ENCODE measurements at regions not wholly inside any gene's neighbourhood (a gene's known extent, or its start where the extent isn't known, plus 50 kb on each side); places are given as distances from the start of the nearest gene placed in this dataset.

- no peak for DNase-seq (ENCODE audit: low spot score)
These were observed 1303.9 kb upstream of the PIK3C3 start for GRCh38 chr18:40651163-40651562.

- no peak for DNase-seq (ENCODE audit: low spot score)
These were observed 1312.3 kb upstream of the PIK3C3 start for GRCh38 chr18:40642692-40643229.

GRCh38 chr18:40631319-40631718 lies 1323.7 kb upstream of the PIK3C3 start:
- DNase-seq (ENCODE audit: low spot score): no peak

- no peak for DNase-seq (ENCODE audit: low spot score)
These were observed 1324.5 kb upstream of the PIK3C3 start for GRCh38 chr18:40630496-40630895.

- no peak for DNase-seq (ENCODE audit: low spot score)
These were observed 1330.1 kb upstream of the PIK3C3 start for GRCh38 chr18:40624959-40625358.

- DNase-seq (ENCODE audit: low spot score): no peak
These were observed 1341.3 kb upstream of the PIK3C3 start for GRCh38 chr18:40613721-40614120.

- no peak for DNase-seq (ENCODE audit: low spot score)
These were observed 1342.7 kb upstream of the PIK3C3 start for GRCh38 chr18:40612356-40612755.

GRCh38 chr18:40608226-40608625 lies 1346.8 kb upstream of the PIK3C3 start:
- DNase-seq (ENCODE audit: low spot score): no peak

- no peak for DNase-seq (ENCODE audit: low spot score)
These were observed 1347.4 kb upstream of the PIK3C3 start for GRCh38 chr18:40607542-40608148.

- no peak for DNase-seq (ENCODE audit: low spot score)
These were observed 1348.0 kb upstream of the PIK3C3 start for GRCh38 chr18:40606996-40607395.

GRCh38 chr18:40583671-40584070 lies 1371.4 kb upstream of the PIK3C3 start:
- DNase-seq (ENCODE audit: low spot score): no peak

GRCh38 chr18:40582105-40582504 lies 1372.9 kb upstream of the PIK3C3 start:
- no peak for DNase-seq (ENCODE audit: low spot score)

- no peak for DNase-seq (ENCODE audit: low spot score)
These were observed 1377.1 kb upstream of the PIK3C3 start for GRCh38 chr18:40577981-40578365.

GRCh38 chr18:40577239-40577980 lies 1377.6 kb upstream of the PIK3C3 start:
- no peak for DNase-seq (ENCODE audit: low spot score)

GRCh38 chr18:40576507-40577115 lies 1378.4 kb upstream of the PIK3C3 start:
- DNase-seq (ENCODE audit: low spot score): no peak

GRCh38 chr18:40570615-40571014 lies 1384.4 kb upstream of the PIK3C3 start:
- DNase-seq (ENCODE audit: low spot score): no peak

- no peak for DNase-seq (ENCODE audit: low spot score)
These were observed 1385.4 kb upstream of the PIK3C3 start for GRCh38 chr18:40569605-40570004.

GRCh38 chr18:40566510-40566844 lies 1388.6 kb upstream of the PIK3C3 start:
- no peak for DNase-seq (ENCODE audit: low spot score)

GRCh38 chr18:40565805-40566509 lies 1389.1 kb upstream of the PIK3C3 start:
- DNase-seq (ENCODE audit: low spot score): no peak

GRCh38 chr18:40559556-40559955 lies 1395.5 kb upstream of the PIK3C3 start:
- no peak for DNase-seq (ENCODE audit: low spot score)

GRCh38 chr18:40558706-40559392 lies 1396.2 kb upstream of the PIK3C3 start:
- no peak for DNase-seq (ENCODE audit: low spot score)

- DNase-seq (ENCODE audit: low spot score): no peak
These were observed 1399.1 kb upstream of the PIK3C3 start for GRCh38 chr18:40555914-40556313.

Measured in germinal center (tissue), 1 donor.